Suprapubic skin (tissue), 4 donors: ENCODE measurements at regions not wholly inside any gene's neighbourhood (a gene's known extent, or its start where the extent isn't known, plus 50 kb on each side); places are given as distances from the start of the nearest gene placed in this dataset.

ENCODE experiments used
- DNase-seq, 2 donors: peaks; one replicate each; pipeline ENCODE4 v3.0.0-alpha.2; 2019; ENCODE audit warnings: low spot score in 2 of 2
- H3K27ac ChIP-seq: fragments of 200-600 bp; sonication (generic); one replicate; pipeline ENCODE4 v1.5.1; 2019
- H3K27me3 ChIP-seq: fragments of 200-600 bp; sonication (generic); one replicate; pipeline ENCODE4 v1.5.1; 2019
- H3K36me3 ChIP-seq: fragments of 200-600 bp; sonication (generic); one replicate; pipeline ENCODE4 v1.5.1; 2019
- H3K4me1 ChIP-seq: fragments of 200-600 bp; sonication (generic); one replicate; pipeline ENCODE4 v1.5.1; 2019
- H3K4me3 ChIP-seq: fragments of 200-600 bp; sonication (generic); one replicate; pipeline ENCODE4 v1.5.1; 2019; ENCODE audit warnings: mild to moderate bottlenecking
- H3K9me3 ChIP-seq: fragments of 200-600 bp; sonication (generic); one replicate; pipeline ENCODE4 v1.5.1; 2019
- EP300 ChIP-seq: sonication (generic); formaldehyde crosslinking; IDR thresholded peaks from one replicate; pipeline ENCODE4 v1.6.1; 2017; ENCODE audit warnings: antibody characterized with exemption
- POLR2A ChIP-seq, 2 donors: fragments of 450-650 bp; IDR thresholded peaks; one replicate each; pipeline ENCODE4 v1.6.1; 2017; ENCODE audit warnings: antibody characterized with exemption in 2 of 2, mild to moderate bottlenecking in 2 of 2, moderate library complexity in 2 of 2
- POLR2AphosphoS5 ChIP-seq, 3 donors: sonication (generic); formaldehyde crosslinking; IDR thresholded peaks; one replicate each; pipeline ENCODE4 v1.6.1; 2017; ENCODE audit warnings: antibody characterized with exemption in 3 of 3
- WGBS: methylation state at CpG from one replicate; pipeline ENCODE4 v1.1.5; 2018; 5-methylcytosine and 5-hydroxymethylcytosine counted together
- TF ChIP-seq, protein P1 (sequence below), 2 donors: fragments of 200-600 bp in 1 of 2; fragments of 450-650 bp in 1 of 2; sonication (generic) in 1 of 2; IDR thresholded peaks; one replicate each; pipeline ENCODE4 v1.5.1; 2016 to 2019; ENCODE audit warnings: antibody characterized with exemption in 2 of 2, mild to moderate bottlenecking in 1 of 2, moderate library complexity in 1 of 2

- WGBS: 31% methylated on average over 9 of the region's 9 CpGs
- DNase-seq: no peak
- Histone ChIP-seq H3K27me3 (peaks cover 11% of the 10 kb centered on the region), H3K36me3 (no peaks in the 10 kb centered on the region), H3K9me3 (no peaks in the 10 kb centered on the region), H3K4me1 (no peaks in the 10 kb centered on the region), H3K27ac (no peak overlapping the region), H3K4me3 (no peak overlapping the region)
- TF ChIP-seq POLR2AphosphoS5 (IDR thresholded peaks at IDR 0.05) (no peak), EP300 (no peak), POLR2A (IDR thresholded peaks at IDR 0.05) (no peak)
- TF ChIP-seq, protein P1, sequence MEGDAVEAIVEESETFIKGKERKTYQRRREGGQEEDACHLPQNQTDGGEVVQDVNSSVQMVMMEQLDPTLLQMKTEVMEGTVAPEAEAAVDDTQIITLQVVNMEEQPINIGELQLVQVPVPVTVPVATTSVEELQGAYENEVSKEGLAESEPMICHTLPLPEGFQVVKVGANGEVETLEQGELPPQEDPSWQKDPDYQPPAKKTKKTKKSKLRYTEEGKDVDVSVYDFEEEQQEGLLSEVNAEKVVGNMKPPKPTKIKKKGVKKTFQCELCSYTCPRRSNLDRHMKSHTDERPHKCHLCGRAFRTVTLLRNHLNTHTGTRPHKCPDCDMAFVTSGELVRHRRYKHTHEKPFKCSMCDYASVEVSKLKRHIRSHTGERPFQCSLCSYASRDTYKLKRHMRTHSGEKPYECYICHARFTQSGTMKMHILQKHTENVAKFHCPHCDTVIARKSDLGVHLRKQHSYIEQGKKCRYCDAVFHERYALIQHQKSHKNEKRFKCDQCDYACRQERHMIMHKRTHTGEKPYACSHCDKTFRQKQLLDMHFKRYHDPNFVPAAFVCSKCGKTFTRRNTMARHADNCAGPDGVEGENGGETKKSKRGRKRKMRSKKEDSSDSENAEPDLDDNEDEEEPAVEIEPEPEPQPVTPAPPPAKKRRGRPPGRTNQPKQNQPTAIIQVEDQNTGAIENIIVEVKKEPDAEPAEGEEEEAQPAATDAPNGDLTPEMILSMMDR (IDR thresholded peaks at IDR 0.05): no peak
Measured at GRCh38 chr10:130606001-130606405, 469.8 kb downstream of the GLRX3 start.

DNA sequence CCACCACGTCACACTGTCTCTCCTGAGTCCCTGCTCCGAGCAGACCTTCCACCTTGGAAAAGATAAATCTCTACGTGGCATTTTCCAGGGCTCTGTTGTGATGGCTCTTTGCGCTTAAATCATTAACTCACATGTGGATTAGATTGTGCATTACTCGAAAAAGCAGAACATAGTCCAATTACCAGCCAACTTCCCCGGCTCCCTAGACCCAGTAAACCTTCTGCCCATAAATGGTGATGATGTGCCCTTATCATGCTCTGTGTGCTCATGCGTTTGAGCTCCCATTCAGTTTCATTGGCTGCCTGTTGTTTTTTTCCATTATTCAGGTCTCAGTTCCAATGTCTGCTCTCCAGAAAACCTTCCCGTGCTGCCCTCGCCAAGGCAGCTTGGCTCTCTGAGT is 471.2 kb downstream of the GLRX3 start:
- 73% methylated on average over 9 of the region's 9 CpGs for WGBS
- H3K36me3 ChIP-seq: no peaks in the 10 kb centered on the region
- H3K27me3 ChIP-seq: peaks cover 11% of the 10 kb centered on the region
- H3K9me3 ChIP-seq: no peaks in the 10 kb centered on the region
- no peak for DNase-seq
- TF ChIP-seq POLR2AphosphoS5 (IDR thresholded peaks at IDR 0.05) (no peak), EP300 (no peak), POLR2A (IDR thresholded peaks at IDR 0.05) (no peak)
- TF ChIP-seq, protein P1 (IDR thresholded peaks at IDR 0.05): no peak
- no peak overlapping the region for H3K27ac ChIP-seq
- H3K4me1 ChIP-seq: no peaks in the 10 kb centered on the region
- no peak overlapping the region for H3K4me3 ChIP-seq

- H3K9me3 ChIP-seq: no peaks in the 10 kb centered on the region
- no peak overlapping the region for H3K4me3 ChIP-seq
- DNase-seq: no peak
- TF ChIP-seq POLR2AphosphoS5 (IDR thresholded peaks at IDR 0.05) (no peak), POLR2A (IDR thresholded peaks at IDR 0.05) (no peak), EP300 (no peak)
- TF ChIP-seq, protein P1 (IDR thresholded peaks at IDR 0.05): no peak
- no peaks in the 10 kb centered on the region for H3K36me3 ChIP-seq
- H3K27me3 ChIP-seq: peaks cover 3% of the 10 kb centered on the region
- H3K27ac ChIP-seq: no peak overlapping the region
- WGBS: 80% methylated on average over 3 of the region's 5 CpGs
- no peaks in the 10 kb centered on the region for H3K4me1 ChIP-seq
Measured at GRCh38 chr10:130611239-130611638, 475.0 kb downstream of the GLRX3 start.

DNA sequence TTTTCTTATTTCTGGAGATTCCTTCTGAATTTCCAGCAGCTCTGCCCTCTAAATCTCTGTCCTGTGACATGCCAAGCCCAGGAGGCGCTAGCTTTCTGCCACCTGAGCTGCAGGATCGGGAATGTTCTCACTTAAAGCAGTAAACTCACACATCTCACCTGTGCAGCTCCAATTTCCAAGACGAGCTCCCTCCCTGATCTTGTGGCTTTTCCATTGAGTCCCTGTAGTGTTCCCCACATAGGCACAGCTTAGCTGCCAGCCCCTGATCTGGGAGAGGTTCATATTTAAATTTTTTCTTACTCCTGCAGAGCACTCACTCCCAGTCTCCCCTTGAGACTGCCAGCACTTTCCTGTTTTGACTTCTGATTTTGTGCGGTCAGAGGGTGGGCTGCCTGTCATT is 479.3 kb downstream of the GLRX3 start:
- Histone ChIP-seq H3K36me3 (no peaks in the 10 kb centered on the region), H3K27ac (no peak overlapping the region), H3K27me3 (peaks cover 6% of the 10 kb centered on the region), H3K4me1 (no peaks in the 10 kb centered on the region), H3K9me3 (no peaks in the 10 kb centered on the region), H3K4me3 (no peak overlapping the region)
- 30% methylated on average over 4 of the region's 4 CpGs for WGBS
- TF ChIP-seq, protein P1 (IDR thresholded peaks at IDR 0.05): no peak
- no peak for TF ChIP-seq EP300
- TF ChIP-seq POLR2AphosphoS5 (IDR thresholded peaks at IDR 0.05): no peak
- no peak for TF ChIP-seq POLR2A (IDR thresholded peaks at IDR 0.05)
- no peak for DNase-seq

GRCh38 chr10:130617985-130618384 is 481.8 kb downstream of the GLRX3 start:
- H3K4me1 ChIP-seq: no peaks in the 10 kb centered on the region
- no peak for DNase-seq
- no peaks in the 10 kb centered on the region for H3K36me3 ChIP-seq
- peaks cover 19% of the 10 kb centered on the region for H3K27me3 ChIP-seq
- WGBS: 41% methylated on average over 1 of the region's 1 CpG
- H3K27ac ChIP-seq: no peak overlapping the region
- H3K9me3 ChIP-seq: no peaks in the 10 kb centered on the region
- TF ChIP-seq POLR2AphosphoS5 (IDR thresholded peaks at IDR 0.05) (no peak), EP300 (no peak), POLR2A (IDR thresholded peaks at IDR 0.05) (no peak)
- TF ChIP-seq, protein P1 (IDR thresholded peaks at IDR 0.05): no peak
- H3K4me3 ChIP-seq: no peak overlapping the region
